Immature natural killer cell (primary cell): ENCODE measurements at regions not wholly inside any gene's neighbourhood (a gene's known extent, or its start where the extent isn't known, plus 50 kb on each side); places are given as distances from the start of the nearest gene placed in this dataset.

Source experiments
- DNase-seq, 3 donors: peaks; one replicate each; pipeline ENCODE4 v3.0.0; 2022; ENCODE audit warnings: mixed read lengths in 1 of 3
- H3K27ac Mint-ChIP-seq, 6 donors: one replicate each; pipeline ENCODE4 v1.8.0; 2020; ENCODE audit warnings: mixed read lengths in 6 of 6, mild to moderate bottlenecking in 5 of 6, inconsistent platforms in 4 of 6, moderate library complexity in 3 of 6
- H3K27me3 Mint-ChIP-seq, 3 donors: one replicate each; pipeline ENCODE4 v1.8.0; 2020 to 2021; ENCODE audit warnings: low read depth in 3 of 3, mild to moderate bottlenecking in 3 of 3, mixed read lengths in 3 of 3, moderate library complexity in 3 of 3, inconsistent platforms in 1 of 3
- H3K36me3 Mint-ChIP-seq, 3 donors: one replicate each; pipeline ENCODE4 v1.8.0; 2020; ENCODE audit warnings: mixed read lengths in 3 of 3, inconsistent platforms in 2 of 3, mild to moderate bottlenecking in 2 of 3
- H3K4me1 Mint-ChIP-seq, 2 donors: one replicate each; pipeline ENCODE4 v1.8.0; 2020; ENCODE audit warnings: inconsistent platforms in 2 of 2, mild to moderate bottlenecking in 2 of 2, mixed read lengths in 2 of 2, moderate library complexity in 1 of 2
- H3K4me3 Mint-ChIP-seq, 5 donors: one replicate each; pipeline ENCODE4 v1.8.0; 2020; ENCODE audit warnings: mild to moderate bottlenecking in 5 of 5, mixed read lengths in 5 of 5, inconsistent platforms in 3 of 5, moderate library complexity in 3 of 5
- H3K9me3 Mint-ChIP-seq, 6 donors: one replicate each; pipeline ENCODE4 v1.8.0; 2020; ENCODE audit warnings: mild to moderate bottlenecking in 6 of 6, mixed read lengths in 6 of 6, inconsistent platforms in 4 of 6, moderate library complexity in 3 of 6

GRCh38 chr2:207397917-207398655, 131.7 kb upstream of the CREB1 start:
- Mint-ChIP-seq H3K4me1 (no peaks in the 10 kb centered on the region), H3K9me3 (no peaks in the 10 kb centered on the region), H3K27me3 (peaks cover 3 to 10% (median 8%) of the 10 kb centered on the region in 3 donors), H3K36me3 (peaks cover 0 to 5% (median 0%) of the 10 kb centered on the region in 3 donors), H3K4me3 (no peak overlapping the region), H3K27ac (no peak overlapping the region)
- DNase-seq = no peak

DNA sequence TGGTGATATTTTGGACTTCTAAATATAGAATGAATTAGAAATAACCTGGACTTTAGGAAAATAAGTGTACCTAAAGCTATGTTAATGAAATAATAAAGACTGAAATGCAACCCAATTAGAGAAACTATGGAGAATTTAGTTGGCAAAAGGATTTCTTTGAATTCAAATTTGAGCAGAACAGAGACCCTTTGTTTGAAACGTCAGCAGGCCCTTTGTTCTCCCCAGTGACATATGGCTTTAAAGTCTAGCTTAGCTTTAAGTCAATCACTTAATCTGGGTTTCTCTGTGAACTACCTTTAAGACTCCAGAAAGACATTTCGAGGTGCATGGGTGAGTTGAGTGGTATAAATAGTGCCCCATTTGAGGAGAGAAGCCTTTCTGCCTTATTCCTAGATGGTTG, 130.5 kb upstream of the CREB1 start:
- peaks cover 3 to 11% (median 8%) of the 10 kb centered on the region in 3 donors for H3K27me3 Mint-ChIP-seq
- no peak for DNase-seq
- H3K36me3 Mint-ChIP-seq = peaks cover 0 to 5% (median 1%) of the 10 kb centered on the region in 3 donors
- no peak overlapping the region for H3K27ac Mint-ChIP-seq
- H3K9me3 Mint-ChIP-seq = no peaks in the 10 kb centered on the region
- H3K4me3 Mint-ChIP-seq = no peak overlapping the region
- no peaks in the 10 kb centered on the region for H3K4me1 Mint-ChIP-seq

GRCh38 chr2:207401338-207401737, 128.4 kb upstream of the CREB1 start:
- no peak for DNase-seq
- Mint-ChIP-seq H3K27me3 (peaks cover 3 to 12% (median 8%) of the 10 kb centered on the region in 3 donors), H3K9me3 (peaks cover 0 to 2% (median 0%) of the 10 kb centered on the region in 6 donors), H3K36me3 (peaks cover 0 to 7% (median 0%) of the 10 kb centered on the region in 3 donors), H3K4me3 (no peak overlapping the region), H3K27ac (no peak overlapping the region), H3K4me1 (no peaks in the 10 kb centered on the region)

GRCh38 chr2:207403141-207403540, 126.6 kb upstream of the CREB1 start:
- no peak for DNase-seq
- Mint-ChIP-seq H3K4me3 (no peak overlapping the region), H3K27me3 (peaks cover 4 to 7% (median 7%) of the 10 kb centered on the region in 3 donors), H3K9me3 (peaks cover 0 to 2% (median 0%) of the 10 kb centered on the region in 6 donors), H3K36me3 (peaks cover 0 to 7% (median 0%) of the 10 kb centered on the region in 3 donors), H3K27ac (no peak overlapping the region), H3K4me1 (no peaks in the 10 kb centered on the region)

- Mint-ChIP-seq H3K36me3 (peaks cover 0 to 7% (median 0%) of the 10 kb centered on the region in 3 donors), H3K4me3 (no peak overlapping the region), H3K9me3 (peaks cover 0 to 2% (median 0%) of the 10 kb centered on the region in 6 donors), H3K4me1 (no peaks in the 10 kb centered on the region), H3K27me3 (peaks cover 4 to 8% (median 4%) of the 10 kb centered on the region in 3 donors), H3K27ac (no peak overlapping the region)
- DNase-seq = no peak
Measured at GRCh38 chr2:207403950-207404349, 125.8 kb upstream of the CREB1 start.

DNA sequence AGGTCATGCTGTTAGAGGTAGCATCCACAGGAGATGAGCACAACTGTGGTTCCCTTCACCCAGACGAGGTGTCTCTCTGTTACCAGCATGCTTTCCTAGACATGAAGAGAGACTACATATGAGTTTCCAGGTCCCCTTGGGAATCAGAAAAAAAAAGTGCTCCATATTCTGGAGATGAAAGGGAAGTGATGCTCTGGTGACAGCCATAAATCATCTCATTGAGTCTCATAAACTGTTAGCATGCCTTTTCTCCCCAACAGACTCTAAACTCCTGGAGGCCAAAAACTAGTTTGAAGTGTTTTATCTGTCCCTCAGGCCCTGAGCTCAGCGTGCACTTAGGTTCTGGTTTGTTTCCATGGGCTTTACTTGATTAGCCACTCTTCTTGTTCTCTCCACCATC, 124.6 kb upstream of the CREB1 start:
- Mint-ChIP-seq H3K36me3 (peaks cover 0 to 7% (median 0%) of the 10 kb centered on the region in 3 donors), H3K27ac (no peak overlapping the region), H3K27me3 (peaks cover 4 to 8% (median 8%) of the 10 kb centered on the region in 3 donors), H3K9me3 (peaks cover 0 to 2% (median 0%) of the 10 kb centered on the region in 6 donors), H3K4me1 (no peaks in the 10 kb centered on the region), H3K4me3 (no peak overlapping the region)
- no peak for DNase-seq

DNA sequence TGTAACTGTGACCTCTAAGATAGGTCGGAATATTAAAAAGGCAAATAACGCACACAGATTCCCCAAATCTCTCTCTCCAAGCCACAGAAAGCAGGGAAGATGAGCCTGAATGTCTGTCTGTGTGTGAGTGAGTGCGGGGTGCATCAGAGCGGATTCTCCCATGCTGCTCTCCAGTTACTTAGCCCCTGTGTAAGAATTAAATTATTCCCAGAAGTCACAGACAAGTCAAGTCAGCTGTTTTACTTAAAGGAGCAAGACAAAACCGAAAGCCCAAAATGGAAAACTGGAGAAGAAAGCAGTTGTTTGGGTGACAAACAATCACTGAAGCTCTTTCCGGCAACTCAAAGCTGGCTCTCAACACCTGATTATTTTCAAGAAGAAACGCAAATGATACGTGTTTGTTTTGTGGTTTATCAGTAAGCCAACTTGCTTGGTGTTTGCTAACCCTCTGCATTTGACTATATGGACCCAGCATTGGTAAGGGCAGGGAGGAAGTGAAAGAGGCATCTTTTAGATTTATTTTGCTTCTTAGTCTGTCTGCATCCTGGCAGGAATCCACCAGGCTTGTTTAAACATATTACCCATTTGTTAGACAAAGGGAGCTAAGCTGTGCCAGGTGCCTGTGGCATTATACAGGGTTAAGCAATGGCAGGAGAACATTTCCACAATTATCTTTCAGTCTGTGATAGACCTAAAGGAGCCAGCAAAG, 121.5 kb upstream of the CREB1 start:
- H3K9me3 Mint-ChIP-seq = peaks cover 0 to 2% (median 0%) of the 10 kb centered on the region in 6 donors
- H3K27ac Mint-ChIP-seq = no peak overlapping the region
- H3K4me3 Mint-ChIP-seq = no peak overlapping the region
- peaks cover 2 to 15% (median 14%) of the 10 kb centered on the region in 3 donors for H3K27me3 Mint-ChIP-seq
- peaks cover 0 to 7% (median 0%) of the 10 kb centered on the region in 3 donors for H3K36me3 Mint-ChIP-seq
- no peaks in the 10 kb centered on the region for H3K4me1 Mint-ChIP-seq
- DNase-seq = no peak

DNA sequence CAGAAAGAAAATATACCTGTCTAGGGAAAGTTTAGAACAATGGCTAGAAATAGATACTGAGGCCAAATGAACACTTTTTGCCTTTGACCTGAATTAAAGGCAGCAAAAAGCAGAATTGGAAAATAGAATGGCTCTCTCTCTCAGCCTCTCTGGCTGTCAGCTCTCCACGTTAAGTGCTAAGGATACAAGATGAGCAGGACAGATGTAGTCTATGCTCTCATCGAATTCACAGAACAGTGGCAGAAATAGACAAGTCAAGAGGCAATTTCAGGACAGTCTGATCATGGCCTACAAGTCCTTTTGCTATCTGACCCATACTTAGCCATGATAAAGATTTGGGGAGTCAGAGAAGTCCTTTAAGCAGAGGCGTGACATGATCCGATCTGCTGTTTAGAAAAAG, 120.2 kb upstream of the CREB1 start:
- no peak overlapping the region for H3K4me3 Mint-ChIP-seq
- H3K4me1 Mint-ChIP-seq = no peaks in the 10 kb centered on the region
- peaks cover 0 to 4% (median 0%) of the 10 kb centered on the region in 3 donors for H3K36me3 Mint-ChIP-seq
- H3K27ac Mint-ChIP-seq = no peak overlapping the region
- DNase-seq = no peak
- H3K27me3 Mint-ChIP-seq = peaks cover 5 to 14% (median 12%) of the 10 kb centered on the region in 3 donors
- H3K9me3 Mint-ChIP-seq = peaks cover 0 to 2% (median 0%) of the 10 kb centered on the region in 6 donors

- peaks cover 4 to 15% of the 10 kb centered on the region in 2 donors for H3K4me1 Mint-ChIP-seq
- H3K9me3 Mint-ChIP-seq = no peaks in the 10 kb centered on the region
- H3K36me3 Mint-ChIP-seq = no peaks in the 10 kb centered on the region
- no peak overlapping the region for H3K4me3 Mint-ChIP-seq
- no peak for DNase-seq
- H3K27ac Mint-ChIP-seq = no peak overlapping the region
- H3K27me3 Mint-ChIP-seq = peaks cover 7 to 14% (median 12%) of the 10 kb centered on the region in 3 donors
Measured at GRCh38 chr2:207412787-207413310, 116.9 kb upstream of the CREB1 start.

DNA sequence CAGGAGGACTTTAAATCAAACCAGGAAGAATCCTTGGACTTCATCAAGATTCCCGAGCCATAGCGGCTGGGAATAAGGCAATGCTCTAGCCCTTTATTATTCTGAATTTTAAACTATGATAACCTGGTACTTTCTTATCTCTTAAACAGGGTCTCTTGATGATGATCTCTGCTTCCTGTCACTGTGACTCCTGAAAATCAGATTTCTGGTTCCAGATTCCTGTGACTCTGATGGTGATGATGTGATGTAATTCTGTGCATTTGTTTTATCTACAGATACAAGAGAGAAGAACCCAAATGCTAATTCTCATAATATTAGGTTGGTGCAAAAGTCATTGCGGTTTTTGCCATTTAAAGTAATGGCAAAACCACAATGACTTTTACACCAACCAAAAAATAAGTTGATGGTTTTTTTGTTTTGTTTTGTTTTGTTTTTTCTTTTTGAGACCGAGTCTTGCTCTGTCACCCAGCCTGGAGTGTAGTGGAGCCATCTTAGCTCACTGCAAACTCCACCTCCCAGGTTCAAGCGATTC, 116.3 kb upstream of the CREB1 start:
- no peak for DNase-seq
- H3K4me3 Mint-ChIP-seq = no peak overlapping the region
- no peaks in the 10 kb centered on the region for H3K36me3 Mint-ChIP-seq
- no peak overlapping the region for H3K27ac Mint-ChIP-seq
- H3K4me1 Mint-ChIP-seq = peaks cover 4 to 17% of the 10 kb centered on the region in 2 donors
- H3K9me3 Mint-ChIP-seq = no peaks in the 10 kb centered on the region
- peaks cover 7 to 13% (median 10%) of the 10 kb centered on the region in 3 donors for H3K27me3 Mint-ChIP-seq

- Mint-ChIP-seq H3K4me1 (peaks cover 4 to 17% of the 10 kb centered on the region in 2 donors), H3K4me3 (no peak overlapping the region), H3K9me3 (no peaks in the 10 kb centered on the region), H3K36me3 (no peaks in the 10 kb centered on the region), H3K27ac (no peak overlapping the region), H3K27me3 (peaks cover 12 to 14% (median 13%) of the 10 kb centered on the region in 3 donors)
- DNase-seq = no peak
Measured at GRCh38 chr2:207416111-207416510, 113.7 kb upstream of the CREB1 start.

DNA sequence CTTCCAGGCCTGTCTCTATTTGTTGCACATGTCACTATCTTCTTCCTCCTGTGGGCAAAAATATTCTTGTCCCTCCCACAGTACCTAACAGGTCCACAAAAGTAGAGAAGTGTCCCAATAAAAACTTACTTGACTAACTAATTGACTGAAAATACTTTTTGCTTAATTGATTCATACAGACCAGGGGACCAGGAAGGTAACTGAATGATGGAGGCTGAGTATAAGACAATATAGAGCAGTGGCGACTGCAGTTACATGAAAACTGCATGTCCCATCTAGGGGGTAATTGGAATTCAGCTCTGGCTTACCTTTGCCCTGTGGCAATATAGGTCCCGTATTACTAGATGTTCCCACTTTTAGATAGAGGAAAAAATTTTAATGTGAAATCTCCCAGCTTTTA, 112.9 kb upstream of the CREB1 start:
- H3K9me3 Mint-ChIP-seq = peaks cover 0 to under 1% (median 0%) of the 10 kb centered on the region in 6 donors
- peak overlapping the region in 1 of 5 donors; percentile 10 for H3K4me3 Mint-ChIP-seq
- no peak overlapping the region for H3K27ac Mint-ChIP-seq
- peaks cover 0 to 3% (median 0%) of the 10 kb centered on the region in 3 donors for H3K36me3 Mint-ChIP-seq
- peaks cover 13 to 16% (median 14%) of the 10 kb centered on the region in 3 donors for H3K27me3 Mint-ChIP-seq
- no peak for DNase-seq
- peaks cover 4 to 20% of the 10 kb centered on the region in 2 donors for H3K4me1 Mint-ChIP-seq

DNA sequence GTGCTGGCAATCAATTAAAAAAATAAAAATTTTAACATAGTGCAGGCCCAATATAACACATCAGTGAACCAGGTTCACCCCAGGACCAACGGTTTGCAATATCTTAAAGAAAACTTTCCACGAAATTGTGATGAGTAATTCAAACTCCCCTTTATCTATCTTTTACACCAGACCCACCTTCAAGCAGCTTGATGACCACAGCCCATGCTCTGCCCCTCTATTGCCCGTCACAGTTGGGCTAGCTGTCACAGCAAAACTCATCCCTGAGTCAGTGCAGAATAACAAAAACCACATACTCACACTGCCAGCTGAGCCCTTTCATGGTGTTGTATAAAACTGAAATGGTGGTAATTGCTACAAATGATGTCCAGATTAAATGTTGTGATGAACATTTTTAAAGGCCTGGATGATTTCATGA, 112.5 kb upstream of the CREB1 start:
- peak in 2 of 3 donors; percentile 2 to 29 for DNase-seq
- Mint-ChIP-seq H3K27ac (no peak overlapping the region), H3K27me3 (peaks cover 10 to 17% (median 12%) of the 10 kb centered on the region in 3 donors), H3K4me1 (peaks cover 6 to 24% of the 10 kb centered on the region in 2 donors), H3K36me3 (peaks cover 0 to 5% (median 0%) of the 10 kb centered on the region in 3 donors), H3K4me3 (peak overlapping the region in 2 of 5 donors; percentile 10 to 60), H3K9me3 (peaks cover 0 to 2% (median 0%) of the 10 kb centered on the region in 6 donors)
